ENCODE measurements at regions not wholly inside any gene's neighbourhood (a gene's known extent, or its start where the extent isn't known, plus 50 kb on each side); places are given as distances from the start of the nearest gene placed in this dataset.

- H3K4me1 ChIP-seq (ENCODE audit: low read depth): peaks cover 4% of the 10 kb centered on the region
- TF ChIP-seq, protein P1, sequence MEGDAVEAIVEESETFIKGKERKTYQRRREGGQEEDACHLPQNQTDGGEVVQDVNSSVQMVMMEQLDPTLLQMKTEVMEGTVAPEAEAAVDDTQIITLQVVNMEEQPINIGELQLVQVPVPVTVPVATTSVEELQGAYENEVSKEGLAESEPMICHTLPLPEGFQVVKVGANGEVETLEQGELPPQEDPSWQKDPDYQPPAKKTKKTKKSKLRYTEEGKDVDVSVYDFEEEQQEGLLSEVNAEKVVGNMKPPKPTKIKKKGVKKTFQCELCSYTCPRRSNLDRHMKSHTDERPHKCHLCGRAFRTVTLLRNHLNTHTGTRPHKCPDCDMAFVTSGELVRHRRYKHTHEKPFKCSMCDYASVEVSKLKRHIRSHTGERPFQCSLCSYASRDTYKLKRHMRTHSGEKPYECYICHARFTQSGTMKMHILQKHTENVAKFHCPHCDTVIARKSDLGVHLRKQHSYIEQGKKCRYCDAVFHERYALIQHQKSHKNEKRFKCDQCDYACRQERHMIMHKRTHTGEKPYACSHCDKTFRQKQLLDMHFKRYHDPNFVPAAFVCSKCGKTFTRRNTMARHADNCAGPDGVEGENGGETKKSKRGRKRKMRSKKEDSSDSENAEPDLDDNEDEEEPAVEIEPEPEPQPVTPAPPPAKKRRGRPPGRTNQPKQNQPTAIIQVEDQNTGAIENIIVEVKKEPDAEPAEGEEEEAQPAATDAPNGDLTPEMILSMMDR (IDR thresholded peaks at IDR 0.05; ENCODE audit: low read depth, low read length): no peak
- no peaks in the 10 kb centered on the region for H3K36me3 ChIP-seq
- no peak overlapping the region for H3K4me3 ChIP-seq
- no peak overlapping the region for H3K27ac ChIP-seq
- H3K9me3 ChIP-seq (ENCODE audit: low read depth): no peaks in the 10 kb centered on the region
- no peak for DNase-seq (ENCODE audit: low read depth in 1 of 2, low spot score in 1 of 2)
- H3K27me3 ChIP-seq: no peaks in the 10 kb centered on the region
Measured at GRCh38 chr2:118642501-118642900, 204.9 kb downstream of the EN1 start.

GRCh38 chr2:118641711-118642110, 205.7 kb downstream of the EN1 start:
- no peak for DNase-seq (ENCODE audit: low read depth in 1 of 2, low spot score in 1 of 2)
- Histone ChIP-seq H3K4me3 (no peak overlapping the region), H3K9me3 (ENCODE audit: low read depth) (no peaks in the 10 kb centered on the region), H3K27ac (no peak overlapping the region), H3K27me3 (no peaks in the 10 kb centered on the region), H3K36me3 (no peaks in the 10 kb centered on the region), H3K4me1 (ENCODE audit: low read depth) (peaks cover 4% of the 10 kb centered on the region)
- TF ChIP-seq, protein P1 (IDR thresholded peaks at IDR 0.05; ENCODE audit: low read depth, low read length): no peak

- Histone ChIP-seq H3K9me3 (ENCODE audit: low read depth) (no peaks in the 10 kb centered on the region), H3K4me1 (ENCODE audit: low read depth) (peaks cover 4% of the 10 kb centered on the region), H3K27ac (no peak overlapping the region), H3K36me3 (no peaks in the 10 kb centered on the region), H3K4me3 (no peak overlapping the region), H3K27me3 (no peaks in the 10 kb centered on the region)
- DNase-seq (ENCODE audit: low read depth in 1 of 2, low spot score in 1 of 2): no peak
- TF ChIP-seq, protein P1 (IDR thresholded peaks at IDR 0.05; ENCODE audit: low read depth, low read length): no peak
Measured at GRCh38 chr2:118639371-118639770, 208.1 kb downstream of the EN1 start.

DNA sequence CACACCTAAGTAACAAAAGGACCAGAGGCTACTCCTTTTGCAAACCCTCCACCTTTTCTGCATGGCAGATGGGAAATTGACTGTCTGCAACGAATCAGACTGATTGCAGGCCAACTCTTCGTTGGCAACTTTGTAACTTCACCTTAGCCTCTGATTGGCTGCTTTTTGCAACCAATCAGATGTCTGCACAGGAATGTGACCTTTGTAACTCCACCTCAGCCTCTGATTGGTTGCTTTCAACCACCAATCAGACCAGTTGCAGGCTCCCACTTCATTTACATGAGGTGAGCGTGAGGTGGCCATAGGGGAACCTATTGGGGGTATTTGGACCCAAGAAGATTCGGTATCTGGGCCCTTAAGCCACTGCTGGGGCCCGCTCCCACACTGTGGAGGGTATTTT, 209.0 kb downstream of the EN1 start:
- no peak for DNase-seq (ENCODE audit: low read depth in 1 of 2, low spot score in 1 of 2)
- Histone ChIP-seq H3K4me3 (no peak overlapping the region), H3K9me3 (ENCODE audit: low read depth) (no peaks in the 10 kb centered on the region), H3K4me1 (ENCODE audit: low read depth) (no peaks in the 10 kb centered on the region), H3K27ac (no peak overlapping the region), H3K27me3 (no peaks in the 10 kb centered on the region), H3K36me3 (no peaks in the 10 kb centered on the region)
- TF ChIP-seq, protein P1 (IDR thresholded peaks at IDR 0.05; ENCODE audit: low read depth, low read length): no peak

DNA sequence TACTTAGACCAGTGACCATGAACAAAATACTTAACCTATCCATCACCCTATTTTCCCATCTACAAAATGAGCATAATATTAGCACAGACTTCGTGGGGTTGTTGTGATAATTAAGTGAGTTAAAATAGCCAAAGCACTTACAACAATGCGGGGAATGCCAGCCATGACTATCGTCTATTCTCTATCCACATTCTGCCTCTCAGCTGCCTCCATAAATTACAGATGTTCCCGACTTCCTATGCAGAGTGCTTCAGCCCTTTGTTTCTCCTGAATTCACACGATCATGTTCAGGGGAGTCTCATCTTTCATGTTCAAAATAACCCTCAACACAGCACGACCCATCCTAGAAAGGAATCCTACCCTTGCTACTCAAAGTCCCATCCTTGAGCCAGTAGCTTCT, 211.6 kb downstream of the EN1 start:
- Histone ChIP-seq H3K36me3 (no peaks in the 10 kb centered on the region), H3K4me3 (no peak overlapping the region), H3K9me3 (ENCODE audit: low read depth) (no peaks in the 10 kb centered on the region), H3K27ac (no peak overlapping the region), H3K27me3 (no peaks in the 10 kb centered on the region), H3K4me1 (ENCODE audit: low read depth) (no peaks in the 10 kb centered on the region)
- TF ChIP-seq, protein P1 (IDR thresholded peaks at IDR 0.05; ENCODE audit: low read depth, low read length): no peak
- DNase-seq (ENCODE audit: low read depth in 1 of 2, low spot score in 1 of 2): no peak

DNA sequence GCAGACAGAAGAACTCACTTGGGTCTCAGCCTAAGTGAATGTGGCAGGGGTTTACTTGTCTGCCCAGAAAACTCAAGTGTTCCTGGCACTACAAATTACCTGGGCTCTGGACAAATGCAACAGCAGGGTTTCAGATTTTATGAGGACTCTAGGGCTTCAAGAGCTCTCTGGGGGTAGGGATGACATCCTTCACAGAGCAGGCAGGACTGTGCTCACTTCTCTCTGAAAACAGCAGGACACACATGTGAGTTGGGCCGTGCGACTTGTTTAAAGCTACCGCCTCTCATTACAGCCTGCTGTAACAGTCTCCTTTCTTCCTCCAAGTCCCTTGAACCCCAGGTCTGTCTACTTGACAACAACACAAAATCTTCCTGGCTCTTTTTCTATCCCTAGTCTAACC, 212.6 kb downstream of the EN1 start:
- H3K27me3 ChIP-seq: no peaks in the 10 kb centered on the region
- TF ChIP-seq, protein P1 (IDR thresholded peaks at IDR 0.05; ENCODE audit: low read depth, low read length): no peak
- H3K4me1 ChIP-seq (ENCODE audit: low read depth): no peaks in the 10 kb centered on the region
- DNase-seq (ENCODE audit: low read depth in 1 of 2, low spot score in 1 of 2): no peak
- no peak overlapping the region for H3K27ac ChIP-seq
- no peak overlapping the region for H3K4me3 ChIP-seq
- H3K9me3 ChIP-seq (ENCODE audit: low read depth): no peaks in the 10 kb centered on the region
- no peaks in the 10 kb centered on the region for H3K36me3 ChIP-seq
